SK-N-SH (cell line): ENCODE measurements at regions not wholly inside any gene's neighbourhood (a gene's known extent, or its start where the extent isn't known, plus 50 kb on each side); places are given as distances from the start of the nearest gene placed in this dataset.

Experiments used
- CTCF ChIA-PET: fragments of 300-600, 350-600 bp; formaldehyde crosslinking; extraction: SDS; loops from one replicate; lab custom pipeline; 2021; lab: Yijun Ruan, JAX
- POLR2A ChIA-PET: fragments of 350-600 bp; sonication (Branson Sonifier 250); formaldehyde crosslinking; extraction: SDS; loops from one replicate; lab custom pipeline; 2020; ENCODE audit warnings: antibody characterized with exemption, inconsistent platforms; lab: Yijun Ruan, JAX
- DNase-seq: peaks from one replicate; pipeline ENCODE4 v3.0.0; 2012
- H2AFZ ChIP-seq: fragments of 200-600 bp; sonication (generic); 2 replicates; pipeline ENCODE4 v1.8.1; 2016; ENCODE audit warnings: antibody characterized with exemption, mild to moderate bottlenecking, low read depth
- H3F3A ChIP-seq: fragments of 200-600 bp; sonication (generic); replicated peaks from 2 replicates; pipeline ENCODE3; 2016; ENCODE audit warnings: antibody characterized with exemption, mild to moderate bottlenecking; ENCODE audit not compliant: insufficient read depth
- H3K27ac ChIP-seq, 2 experiments: fragments of 200-500 bp in 1 of 2; fragments of 200-600 bp in 1 of 2; sonication (Bioruptor generic) in 1 of 2; sonication (generic), shearing (Covaris generic) in 1 of 2; 2 replicates each; pipeline versions ENCODE4 v1.5.1 to v1.6.1; 2014 to 2016; ENCODE audit warnings: low read depth in 2 of 2, inconsistent platforms in 1 of 2, low read length in 1 of 2, mild to moderate bottlenecking in 1 of 2, mixed read lengths in 1 of 2
- H3K27me3 ChIP-seq: fragments of 200-600 bp; sonication (generic), shearing (Covaris generic); 2 replicates; pipeline ENCODE4 v1.6.1; 2016; ENCODE audit warnings: mixed run types; ENCODE audit not compliant: insufficient read depth
- H3K36me3 ChIP-seq, 2 experiments: fragments of 200-500 bp in 1 of 2; fragments of 200-600 bp in 1 of 2; sonication (Bioruptor generic) in 1 of 2; sonication (generic) in 1 of 2; replicated peaks in 1 of 2; 2 replicates each; pipeline versions ENCODE3 to v1.5.1; 2014 to 2016; ENCODE audit warnings: low read length in 1 of 2, mild to moderate bottlenecking in 1 of 2; ENCODE audit not compliant: insufficient read depth in 2 of 2, control insufficient read depth in 1 of 2
- H3K4me1 ChIP-seq, 2 experiments: fragments of 200-500 bp in 1 of 2; fragments of 200-600 bp in 1 of 2; sonication (Bioruptor generic) in 1 of 2; sonication (generic), shearing (Covaris generic) in 1 of 2; 2 replicates each; pipeline versions ENCODE4 v1.5.1 to v1.6.1; 2014 to 2016; ENCODE audit warnings: low read depth in 1 of 2, low read length in 1 of 2, mixed run types in 1 of 2; ENCODE audit not compliant: insufficient read depth in 2 of 2, control insufficient read depth in 1 of 2
- H3K4me2 ChIP-seq: fragments of 200-600 bp; sonication (generic), shearing (Covaris generic); 2 replicates; pipeline ENCODE4 v1.6.1; 2017; ENCODE audit warnings: mixed run types
- H3K4me3 ChIP-seq, 2 experiments: fragments of 200-500 bp in 1 of 2; fragments of 200-600 bp in 1 of 2; sonication (Bioruptor generic) in 1 of 2; sonication (generic), shearing (Covaris generic) in 1 of 2; 2 replicates each; pipeline versions ENCODE4 v1.5.1 to v1.8.1; 2014 to 2016; ENCODE audit warnings: low read depth in 2 of 2, inconsistent platforms in 1 of 2, low read length in 1 of 2, mild to moderate bottlenecking in 1 of 2, mixed read lengths in 1 of 2, moderate library complexity in 1 of 2
- H3K79me2 ChIP-seq: fragments of 200-600 bp; sonication (generic); 2 replicates; pipeline ENCODE4 v1.8.1; 2017; ENCODE audit warnings: mild to moderate bottlenecking; ENCODE audit not compliant: insufficient read depth
- H3K9ac ChIP-seq: fragments of 200-600 bp; sonication (generic); 2 replicates; pipeline ENCODE4 v1.6.1; 2017; ENCODE audit warnings: mixed run types
- H3K9me2 ChIP-seq: fragments of 200-600 bp; sonication (generic); 2 replicates; pipeline ENCODE4 v1.6.1; 2017; ENCODE audit warnings: mixed run types
- H3K9me3 ChIP-seq: fragments of 200-600 bp; sonication (generic); 2 replicates; pipeline ENCODE4 v1.6.1; 2017; ENCODE audit warnings: mixed run types, mild to moderate bottlenecking, moderate library complexity
- H4K20me1 ChIP-seq: fragments of 200-600 bp; sonication (generic); 2 replicates; pipeline ENCODE4 v1.6.1; 2017; ENCODE audit warnings: mild to moderate bottlenecking, mixed run types; ENCODE audit not compliant: insufficient read depth
- EP300 ChIP-seq, 2 experiments: IDR thresholded peaks; 2 replicates each; pipeline versions ENCODE4 v1.4.0 to v1.6.1; 2012; ENCODE audit warnings: borderline replicate concordance in 1 of 2, low read depth in 1 of 2, low read length in 1 of 2
- GABPA ChIP-seq: IDR thresholded peaks from 2 replicates; pipeline ENCODE4 v1.4.0; 2012; ENCODE audit warnings: low read depth, mild to moderate bottlenecking
- JUND ChIP-seq: IDR thresholded peaks from 2 replicates; pipeline ENCODE4 v1.4.0; 2012
- MAX ChIP-seq: IDR thresholded peaks from 2 replicates; pipeline ENCODE4 v1.4.0; 2012; ENCODE audit warnings: low read depth
- NFIC ChIP-seq: IDR thresholded peaks from 2 replicates; pipeline ENCODE4 v1.4.0; 2012; ENCODE audit warnings: borderline replicate concordance
- NRF1 ChIP-seq: IDR thresholded peaks from 2 replicates; pipeline ENCODE4 v1.6.1; 2012; ENCODE audit warnings: low read depth, mild to moderate bottlenecking, low read length
- POLR2AphosphoS5 ChIP-seq: IDR thresholded peaks from 2 replicates; pipeline ENCODE4 v1.6.1; 2012; ENCODE audit warnings: low read depth, low read length
- RAD21 ChIP-seq: IDR thresholded peaks from 2 replicates; pipeline ENCODE4 v1.6.1; 2012; ENCODE audit warnings: mild to moderate bottlenecking, low read length
- RCOR1 ChIP-seq: fragments of 150-350 bp; IDR thresholded peaks from 2 replicates; pipeline ENCODE4 v1.6.1; 2017; ENCODE audit warnings: antibody characterized with exemption, low read length
- REST ChIP-seq: IDR thresholded peaks from 2 replicates; pipeline ENCODE4 v1.6.1; 2012; ENCODE audit warnings: mild to moderate bottlenecking, low read depth, low read length, moderate library complexity
- TCF12 ChIP-seq: IDR thresholded peaks from 2 replicates; pipeline ENCODE4 v1.4.0; 2012
- ZBTB33 ChIP-seq: IDR thresholded peaks from 2 replicates; pipeline ENCODE4 v1.4.0; 2012; ENCODE audit warnings: low read depth, borderline replicate concordance
- WGBS: methylation state at CpG from one replicate; pipeline ENCODE4 v1.1.6; 2017; ENCODE audit warnings: low lambda C conversion rate; 5-methylcytosine and 5-hydroxymethylcytosine counted together

- no peak overlapping the region for H3K4me2 ChIP-seq
- DNase-seq, result no peak
- no peaks in the 10 kb centered on the region for H3K79me2 ChIP-seq
- H3K9me3 ChIP-seq, result no peaks in the 10 kb centered on the region
- CTCF ChIA-PET, result interaction anchor here (0.7 to 1.5 kb wide), 3 partner anchors 13 to 226 kb away, joined by 3 to 5 read pairs (median 3); no protein-coding TSS in a partner anchor
- no peaks in the 10 kb centered on the region for H3K4me1 ChIP-seq
- no peaks in the 10 kb centered on the region for H4K20me1 ChIP-seq
- no peaks in the 10 kb centered on the region for H3K36me3 ChIP-seq
- H3K27me3 ChIP-seq, result no peaks in the 10 kb centered on the region
- no peak overlapping the region for H3K9ac ChIP-seq
- TF ChIP-seq TCF12 (no peak), RAD21 (0 out of 2 replicates have a peak, but pooled peaks have one; percentile 11)
- POLR2A ChIA-PET, result no interaction called here
- no peaks in the 10 kb centered on the region for H3F3A ChIP-seq
- H3K27ac ChIP-seq, result no peak overlapping the region
- H3K4me3 ChIP-seq, result no peak overlapping the region
- no peaks in the 10 kb centered on the region for H3K9me2 ChIP-seq
- H2AFZ ChIP-seq, result no peak overlapping the region
- 9% methylated on average over 2 of the region's 2 CpGs for WGBS
Measured at GRCh38 chr5:165616490-165617405, 2111.3 kb downstream of the MAT2B start.

GRCh38 chr5:165617491-165617890 is 2112.1 kb downstream of the MAT2B start:
- Histone ChIP-seq H3K4me3 (no peak overlapping the region), H3K9ac (no peak overlapping the region), H3K9me3 (no peaks in the 10 kb centered on the region), H3K4me2 (no peak overlapping the region), H3K36me3 (no peaks in the 10 kb centered on the region), H3F3A (no peaks in the 10 kb centered on the region), H3K9me2 (no peaks in the 10 kb centered on the region), H3K79me2 (no peaks in the 10 kb centered on the region), H3K4me1 (no peaks in the 10 kb centered on the region), H3K27me3 (no peaks in the 10 kb centered on the region), H2AFZ (no peak overlapping the region), H3K27ac (no peak overlapping the region), H4K20me1 (no peaks in the 10 kb centered on the region)
- DNase-seq, result no peak
- 21% methylated on average over 2 of the region's 2 CpGs for WGBS
- ChIA-PET CTCF (interaction anchor here (1.2 to 1.5 kb wide), 2 partner anchors 12 to 18 kb away, joined by 3 to 5 read pairs; no protein-coding TSS in a partner anchor), POLR2A (no interaction called here)
- TF ChIP-seq NFIC (no peak), GABPA (no peak), ZBTB33 (no peak), POLR2AphosphoS5 (no peak), NRF1 (no peak), RCOR1 (no peak), JUND (no peak), EP300 (IDR thresholded peaks at IDR 0.05; ENCODE audit: borderline replicate concordance in 1 of 2, low read depth in 1 of 2, low read length in 1 of 2) (no peak), MAX (no peak), REST (no peak)
